ENCODE measurements at regions not wholly inside any gene's neighbourhood (a gene's known extent, or its start where the extent isn't known, plus 50 kb on each side); places are given as distances from the start of the nearest gene placed in this dataset.

DNA sequence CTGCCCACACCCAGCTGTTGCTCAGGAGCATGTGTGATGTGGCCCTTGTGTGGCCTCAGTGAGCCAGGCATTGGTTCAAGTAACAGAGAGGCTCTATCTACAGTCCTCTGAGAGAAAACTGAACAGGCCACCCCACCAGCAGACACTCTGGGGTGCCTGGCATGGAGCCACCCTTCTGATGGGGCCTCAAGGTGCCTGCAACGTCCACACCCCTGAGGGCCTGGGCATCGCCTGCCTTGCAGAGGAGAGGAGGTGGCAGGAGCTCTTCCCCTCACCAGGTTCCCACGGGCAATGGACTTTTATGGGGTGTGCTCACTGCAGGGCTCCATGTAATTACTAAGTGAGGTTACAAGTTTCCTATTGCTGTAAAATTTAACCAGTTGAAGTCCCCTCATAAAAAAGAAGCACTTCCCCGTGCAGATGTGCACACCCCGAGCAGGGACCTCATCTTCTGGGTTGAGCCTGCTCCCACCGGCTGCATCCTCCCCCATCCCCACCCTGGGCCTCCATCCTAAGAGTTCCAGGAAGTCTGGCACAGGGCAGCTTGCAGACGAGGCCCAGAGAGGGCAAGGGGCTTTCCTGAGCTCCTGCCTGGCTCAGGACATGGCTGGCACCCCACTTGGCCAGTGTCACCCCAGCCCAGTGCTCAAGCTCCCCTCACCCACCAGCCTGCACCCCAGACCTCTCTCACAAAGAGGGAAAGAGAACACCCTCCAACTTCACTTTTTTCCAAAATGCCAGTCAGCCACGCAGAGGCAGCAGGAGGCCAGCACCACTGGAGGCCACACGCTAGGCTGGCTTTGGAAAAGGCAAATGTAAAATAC is 270.4 kb upstream of the RTL1 start:
- no peak overlapping the region for H3K27ac ChIP-seq (ENCODE audit: low read depth, low read length)
- WGBS, 3 donors: 71 to 77% (median 72%) methylated on average over 9 of the region's 9 CpGs

DNA sequence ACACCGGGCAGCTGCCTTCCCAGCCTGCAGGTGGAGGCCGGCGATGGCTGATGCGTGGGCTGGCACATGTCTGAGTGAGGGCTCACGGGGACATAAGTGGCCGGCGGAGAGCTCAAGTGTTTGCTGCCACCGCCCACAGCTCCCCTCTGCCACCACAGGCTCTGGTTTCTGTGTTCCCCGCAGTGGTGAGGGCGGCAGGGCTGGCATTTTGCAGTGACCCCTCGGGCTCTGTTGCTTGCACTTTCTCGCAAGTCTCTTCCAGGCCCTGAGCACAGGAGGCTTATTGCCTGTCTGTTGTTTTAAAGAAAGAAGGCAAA is 271.0 kb upstream of the RTL1 start:
- H3K27ac ChIP-seq (ENCODE audit: low read depth, low read length): no peak overlapping the region
- WGBS, 3 donors: 86 to 95% (median 90%) methylated on average over 11 to 12 of the region's 12 CpGs

DNA sequence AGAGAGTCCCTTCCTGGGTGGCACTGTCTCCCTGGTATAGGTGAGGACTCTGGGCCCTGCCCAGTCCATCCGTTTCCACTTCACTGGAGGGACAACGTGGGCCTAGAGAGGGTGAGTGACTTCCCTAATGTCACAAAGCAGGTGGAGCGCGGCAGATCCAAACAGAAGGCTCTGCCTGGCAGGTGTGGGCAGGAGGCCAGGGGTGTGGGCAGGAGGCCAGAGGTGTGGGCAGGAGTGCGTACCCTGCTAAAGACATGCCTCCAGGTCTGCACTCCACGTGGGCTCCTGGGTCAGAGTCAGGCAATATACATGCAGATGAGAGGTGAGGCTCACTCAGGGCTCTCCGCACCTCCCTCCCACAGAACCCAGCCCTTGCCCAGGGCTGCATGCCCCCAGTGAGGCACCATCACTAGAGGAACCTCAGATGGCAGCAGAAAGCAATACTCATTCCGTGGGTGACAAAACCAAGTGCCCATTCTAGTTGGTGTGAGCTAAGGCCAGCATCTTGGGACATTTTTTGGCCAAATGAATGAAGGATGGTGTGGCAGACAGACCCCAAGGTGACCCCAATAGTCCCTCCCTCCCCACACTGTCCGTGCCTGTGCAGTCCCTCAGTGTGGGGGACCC is 271.6 kb upstream of the RTL1 start:
- 69 to 87% (median 80%) methylated on average over 9 of the region's 9 CpGs for WGBS, 3 donors
- H3K27ac ChIP-seq (ENCODE audit: low read depth, low read length): no peak overlapping the region

DNA sequence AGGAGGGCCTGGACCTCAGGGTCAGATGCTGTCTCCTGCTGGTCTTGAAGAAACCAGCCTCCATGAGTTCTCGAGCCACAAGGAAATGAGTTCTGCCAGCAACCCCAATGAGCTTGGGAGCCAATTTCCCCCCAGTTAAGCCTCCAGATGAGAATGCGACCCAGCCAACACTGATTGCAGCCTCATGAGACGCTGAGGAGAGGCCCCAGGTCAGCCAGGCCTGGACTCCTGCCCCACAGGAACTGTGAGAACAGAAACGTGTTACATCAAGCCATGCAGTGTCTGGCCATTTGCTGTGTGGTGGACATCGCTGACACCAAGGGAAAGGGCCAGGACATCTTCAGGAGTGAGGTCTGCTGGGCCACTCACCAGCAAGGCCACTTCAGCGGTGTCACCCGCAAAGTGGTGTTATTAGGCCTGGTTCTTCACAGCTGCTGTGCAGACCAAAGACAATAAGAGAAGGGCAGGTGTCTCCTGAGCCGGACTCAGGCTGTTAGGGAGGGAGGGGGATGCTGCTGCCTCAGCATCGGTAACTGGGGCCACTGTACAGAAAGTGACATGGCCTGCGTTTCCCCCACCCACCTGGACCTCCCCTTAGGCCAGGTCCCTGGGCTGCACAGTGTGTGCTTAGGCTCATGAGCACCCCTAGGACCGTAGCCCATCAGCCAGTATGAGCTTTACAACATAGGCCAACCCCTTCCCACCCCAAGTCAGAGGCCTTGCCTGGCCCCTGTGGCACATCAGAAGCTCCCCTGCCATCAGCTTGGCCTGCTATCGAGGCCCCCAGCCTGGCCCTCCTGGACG is 272.4 kb upstream of the RTL1 start:
- H3K27ac ChIP-seq (ENCODE audit: low read depth, low read length): no peak overlapping the region
- WGBS, 3 donors: 82 to 92% (median 89%) methylated on average over 13 of the region's 13 CpGs

DNA sequence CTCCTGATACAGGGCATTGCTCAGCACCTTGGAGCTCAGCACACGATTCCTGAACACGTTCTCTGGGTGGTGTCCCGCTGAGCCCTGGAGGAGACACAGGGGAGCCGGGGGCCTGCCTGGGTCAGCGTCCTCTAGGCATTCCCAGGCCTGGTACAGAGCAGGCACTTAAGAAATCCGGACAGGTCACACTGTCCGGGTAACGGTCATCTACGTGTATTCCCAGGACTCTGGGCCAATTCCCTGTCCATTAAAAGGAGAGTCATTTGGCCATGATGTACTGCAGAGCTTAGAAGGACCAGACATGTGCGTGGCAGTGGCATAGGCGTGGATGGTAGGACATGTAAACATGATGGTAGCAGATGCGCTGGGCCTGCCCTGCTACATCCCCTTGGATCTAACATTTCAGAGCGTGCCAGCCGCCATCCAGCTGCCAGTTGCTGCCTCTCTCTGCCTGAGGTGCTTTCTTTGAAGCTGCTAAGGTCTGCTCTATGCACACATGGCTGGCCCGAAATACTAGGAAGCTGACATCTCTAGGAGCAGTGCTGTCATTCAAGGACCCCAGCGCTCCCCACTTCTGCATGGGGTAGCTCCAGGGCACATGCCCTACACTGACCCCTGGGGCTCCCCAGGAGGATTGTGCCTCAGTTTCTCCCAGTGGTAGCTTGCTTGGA is 273.1 kb upstream of the RTL1 start:
- WGBS, 3 donors: 80 to 90% (median 88%) methylated on average over 16 of the region's 16 CpGs
- no peak overlapping the region for H3K27ac ChIP-seq (ENCODE audit: low read depth, low read length)

DNA sequence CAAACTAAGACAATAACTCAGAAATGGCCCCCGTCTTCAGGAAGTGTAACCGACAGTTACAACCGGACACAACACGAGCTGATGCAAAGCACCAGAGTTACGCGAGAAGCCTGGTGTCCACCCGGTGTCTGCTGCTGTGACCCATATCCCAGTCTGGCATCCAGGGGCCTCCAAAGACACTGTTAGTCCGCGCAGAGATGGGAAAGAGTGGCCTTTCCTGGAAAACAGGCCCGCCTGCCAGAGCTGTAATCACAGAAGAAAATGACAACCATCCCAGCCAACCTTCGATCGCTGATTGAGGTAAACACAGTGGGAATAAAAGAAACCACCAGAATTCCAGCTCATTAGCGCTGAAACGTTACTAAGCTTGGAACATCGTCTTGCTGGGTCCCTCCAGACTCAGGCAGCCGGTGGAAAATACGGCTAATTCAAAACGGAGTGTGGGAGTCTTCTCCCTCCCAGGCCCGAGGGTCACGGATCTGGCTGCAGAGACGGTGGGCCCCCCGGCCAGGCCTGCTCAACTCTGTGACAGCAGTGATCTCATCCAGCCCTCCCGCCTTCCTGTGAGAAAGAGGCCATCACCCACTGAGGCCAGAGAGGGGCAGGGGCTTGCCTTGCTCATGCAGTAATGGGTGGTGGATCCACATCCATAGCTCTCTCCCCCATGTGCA is 273.9 kb upstream of the RTL1 start:
- no peak overlapping the region for H3K27ac ChIP-seq (ENCODE audit: low read depth, low read length)
- 52 to 75% (median 65%) methylated on average over 23 of the region's 23 CpGs for WGBS, 3 donors

DNA sequence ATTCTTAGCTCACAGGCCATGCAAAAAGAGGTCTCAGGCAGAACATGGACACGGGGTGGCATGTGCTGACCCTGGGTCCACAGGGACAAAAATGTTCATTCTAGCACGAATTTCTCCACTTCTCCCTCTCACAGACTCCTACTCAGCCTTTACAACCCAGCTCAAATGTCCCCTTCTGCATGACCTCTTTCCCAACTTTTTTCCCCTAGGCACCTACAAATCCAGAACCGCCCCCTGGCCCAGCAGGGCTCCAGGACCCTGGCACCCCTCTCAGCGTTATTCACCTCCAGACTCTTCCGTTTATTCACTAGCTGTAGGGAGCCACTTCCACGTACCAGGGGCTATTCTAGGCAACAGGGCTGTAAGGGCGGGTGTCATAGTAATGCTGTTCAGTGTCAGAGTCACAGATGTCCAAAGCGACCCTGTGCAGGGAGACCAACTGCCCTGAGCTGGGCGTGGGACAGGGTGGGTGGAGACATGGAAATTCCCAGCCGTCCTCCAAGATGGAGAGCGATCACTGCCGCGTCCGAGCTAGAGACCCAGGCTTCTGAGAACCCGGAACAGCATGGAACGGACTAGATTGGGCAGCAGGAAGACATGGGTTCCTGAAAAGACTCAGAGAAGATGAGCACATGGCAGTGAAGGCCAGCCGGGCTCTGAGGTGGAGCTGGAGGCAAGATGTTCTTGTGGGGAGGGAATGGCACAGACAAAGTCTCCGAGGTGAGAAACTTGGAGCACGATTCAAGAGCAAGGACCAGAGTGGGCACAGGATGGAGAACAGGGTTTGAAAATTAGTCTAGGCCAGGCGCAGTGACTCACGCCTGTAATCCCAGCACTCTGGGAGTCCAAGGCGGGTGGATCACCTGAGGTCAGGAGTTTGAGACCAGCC is 274.9 kb upstream of the RTL1 start:
- H3K27ac ChIP-seq (ENCODE audit: low read depth, low read length): no peak overlapping the region
- WGBS, 3 donors: 89 to 91% (median 90%) methylated on average over 22 of the region's 22 CpGs

DNA sequence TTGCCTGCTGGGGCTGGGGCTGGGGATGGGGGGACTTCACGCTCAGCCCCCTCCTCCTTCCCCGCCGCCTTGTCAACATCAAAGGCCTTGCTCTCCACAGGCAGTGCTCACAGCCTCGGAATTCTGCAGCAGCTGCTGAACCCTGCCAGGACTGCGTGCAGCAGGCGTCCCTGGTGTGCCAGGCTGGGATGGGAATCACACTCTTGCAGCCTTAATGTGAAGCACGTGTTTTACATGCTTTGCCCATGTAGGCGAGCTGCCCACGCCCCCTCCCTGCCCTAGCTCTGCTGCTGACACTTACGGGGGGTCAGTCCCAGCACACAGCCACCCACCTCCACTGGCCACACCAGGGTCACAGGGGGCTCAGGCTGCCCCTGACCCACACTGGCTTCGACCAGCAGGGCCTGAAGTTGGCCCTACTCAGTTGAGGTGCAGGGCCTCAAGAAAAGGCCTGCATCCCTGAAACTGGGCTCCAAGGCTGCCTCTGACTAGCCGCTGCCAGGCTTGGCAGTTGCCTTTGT is 276.2 kb upstream of the RTL1 start:
- WGBS, 3 donors: 89 to 93% (median 90%) methylated on average over 12 of the region's 12 CpGs
- H3K27ac ChIP-seq (ENCODE audit: low read depth, low read length): no peak overlapping the region

DNA sequence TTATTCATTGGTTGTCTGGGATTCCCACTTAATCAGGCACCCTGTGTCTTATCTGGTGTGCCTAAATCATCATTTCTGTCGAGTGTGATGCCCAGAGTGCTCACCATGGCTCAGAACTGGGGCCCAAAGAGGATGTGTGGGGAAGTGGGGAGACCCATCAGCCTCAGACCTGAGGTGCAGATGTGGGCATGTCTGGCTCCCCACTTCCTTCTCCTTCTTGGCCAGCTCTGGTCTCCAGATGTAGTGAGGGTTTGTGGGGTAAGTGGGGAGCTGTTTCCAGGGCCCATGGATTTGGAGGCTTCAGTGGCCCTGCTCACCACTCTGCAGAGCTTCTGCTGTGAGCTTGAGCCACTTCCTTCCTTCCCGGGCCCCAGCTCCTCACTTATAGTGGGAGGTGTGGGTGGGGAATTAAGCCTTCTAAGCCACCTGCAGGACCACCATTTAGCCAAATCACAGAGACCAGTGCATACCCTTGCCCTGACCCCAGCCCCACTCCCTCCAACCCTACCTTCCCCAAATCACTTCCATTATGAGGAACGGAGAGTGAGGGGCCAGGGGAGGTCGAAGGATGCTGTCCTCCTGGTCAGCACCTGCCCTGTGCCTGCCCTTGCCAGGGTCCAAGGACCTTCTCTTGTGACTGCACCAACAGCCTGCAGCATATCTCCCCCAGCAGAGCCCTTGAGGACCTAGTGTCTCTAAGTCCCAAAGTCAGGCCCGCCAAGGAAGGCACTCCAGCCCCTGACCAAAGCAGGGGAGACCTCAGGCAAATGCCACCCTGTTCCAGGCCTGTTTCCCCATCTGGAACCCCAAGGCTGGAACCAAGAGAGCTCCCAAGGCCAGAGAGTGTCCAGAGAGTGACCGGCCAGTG is 278.2 kb upstream of the RTL1 start:
- 66 to 76% (median 70%) methylated on average over 6 of the region's 6 CpGs for WGBS, 3 donors
- no peak overlapping the region for H3K27ac ChIP-seq (ENCODE audit: low read depth, low read length)

DNA sequence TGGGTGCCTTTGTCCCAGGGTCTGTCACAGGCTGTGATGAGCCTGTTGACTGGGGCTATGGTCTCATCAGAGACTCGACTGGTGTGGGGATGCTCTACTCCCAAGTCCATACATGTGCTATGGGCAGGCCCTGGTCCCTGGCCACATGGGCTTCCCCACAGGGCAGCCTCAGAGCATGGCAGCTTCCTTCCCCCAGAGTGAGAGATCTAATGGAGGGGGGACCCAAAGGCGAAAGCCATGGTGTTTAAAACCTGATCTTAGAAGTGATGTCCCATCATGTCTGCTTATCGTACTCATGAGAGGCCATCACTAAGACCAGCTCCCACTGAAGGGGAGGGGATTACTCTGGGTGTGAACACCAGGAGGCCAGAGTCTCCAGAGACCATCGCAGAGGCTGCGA is 279.0 kb upstream of the RTL1 start:
- no peak overlapping the region for H3K27ac ChIP-seq (ENCODE audit: low read depth, low read length)
- WGBS, 3 donors: 73 to 83% (median 75%) methylated on average over 5 of the region's 5 CpGs

DNA sequence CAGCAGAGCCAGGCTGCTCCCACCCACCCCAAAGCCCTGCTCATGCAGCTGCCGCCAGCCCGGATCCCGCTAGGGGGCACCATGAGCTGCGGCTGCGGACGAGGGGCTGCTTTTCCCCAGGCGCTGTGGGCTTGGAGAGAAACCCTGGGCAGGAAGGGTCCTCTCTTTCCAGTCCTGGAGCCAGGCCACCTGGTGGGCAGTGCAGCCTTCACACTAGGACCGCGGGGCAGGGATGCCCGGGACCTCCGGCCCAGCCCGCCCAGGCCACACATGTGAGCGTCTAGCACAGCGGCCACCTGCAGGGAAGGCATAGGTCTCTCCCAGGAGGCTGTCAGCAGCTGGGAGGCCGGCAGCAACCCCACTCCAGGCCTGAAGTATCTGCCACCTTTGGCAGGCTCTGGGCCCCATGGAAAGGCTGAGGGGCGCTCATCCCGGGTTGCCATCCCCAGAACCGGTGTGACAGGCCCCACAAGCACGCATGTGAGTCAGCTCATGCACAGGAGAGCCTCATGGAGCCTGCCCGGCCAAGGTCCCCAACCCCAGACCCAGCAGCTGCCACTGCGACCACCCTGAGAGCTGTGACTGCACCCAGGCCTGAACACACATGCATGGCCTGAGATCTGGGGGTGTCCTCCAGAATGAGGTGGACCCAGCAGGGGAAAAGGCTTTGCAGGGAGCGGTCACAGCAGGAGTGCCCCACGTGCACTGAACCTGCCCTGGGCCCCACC is 280.0 kb upstream of the RTL1 start:
- WGBS, 3 donors: 44 to 78% (median 66%) methylated on average over 20 to 23 of the region's 23 CpGs
- H3K27ac ChIP-seq (ENCODE audit: low read depth, low read length): no peak overlapping the region

DNA sequence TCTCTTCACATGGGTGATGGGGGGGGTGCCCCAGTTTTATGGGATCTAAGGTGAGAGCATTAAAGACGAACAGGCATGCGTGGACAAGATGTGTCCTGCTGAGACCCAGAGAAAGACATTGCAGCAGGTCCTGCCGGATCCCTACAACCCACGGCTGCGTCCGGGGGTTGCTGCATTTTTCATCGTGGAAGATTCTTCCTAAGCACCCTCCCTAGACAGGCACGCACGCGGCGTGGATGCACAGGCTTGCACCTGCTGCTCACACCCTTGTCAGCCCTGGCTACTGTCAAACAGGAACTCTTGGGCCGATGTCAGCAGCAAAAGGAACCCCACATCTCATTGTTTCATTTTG is 280.6 kb upstream of the RTL1 start:
- 83 to 88% (median 86%) methylated on average over 12 of the region's 12 CpGs for WGBS, 3 donors
- H3K27ac ChIP-seq (ENCODE audit: low read depth, low read length): no peak overlapping the region

DNA sequence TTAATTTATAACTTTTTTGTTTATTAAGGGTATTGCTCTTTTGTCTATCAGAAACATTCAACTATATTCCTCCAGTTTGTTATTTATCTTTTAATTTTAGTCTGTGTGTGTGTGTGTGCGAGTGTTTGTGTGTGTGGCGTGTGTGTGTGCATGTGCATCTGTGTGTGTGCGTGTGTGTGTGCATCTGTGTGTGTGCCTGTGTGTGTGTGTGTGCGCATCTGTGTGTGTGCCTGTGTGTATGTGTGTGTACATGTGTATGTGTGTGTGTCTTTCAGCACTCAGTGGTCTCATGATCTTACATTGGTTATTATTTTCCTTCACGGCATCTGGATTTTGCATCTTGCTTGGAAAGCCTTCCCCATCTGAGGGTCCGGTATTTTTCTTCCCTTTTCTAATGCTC is 281.1 kb upstream of the RTL1 start:
- H3K27ac ChIP-seq (ENCODE audit: low read depth, low read length): no peak overlapping the region
- WGBS, 3 donors: 89 to 91% (median 90%) methylated on average over 6 of the region's 6 CpGs

DNA sequence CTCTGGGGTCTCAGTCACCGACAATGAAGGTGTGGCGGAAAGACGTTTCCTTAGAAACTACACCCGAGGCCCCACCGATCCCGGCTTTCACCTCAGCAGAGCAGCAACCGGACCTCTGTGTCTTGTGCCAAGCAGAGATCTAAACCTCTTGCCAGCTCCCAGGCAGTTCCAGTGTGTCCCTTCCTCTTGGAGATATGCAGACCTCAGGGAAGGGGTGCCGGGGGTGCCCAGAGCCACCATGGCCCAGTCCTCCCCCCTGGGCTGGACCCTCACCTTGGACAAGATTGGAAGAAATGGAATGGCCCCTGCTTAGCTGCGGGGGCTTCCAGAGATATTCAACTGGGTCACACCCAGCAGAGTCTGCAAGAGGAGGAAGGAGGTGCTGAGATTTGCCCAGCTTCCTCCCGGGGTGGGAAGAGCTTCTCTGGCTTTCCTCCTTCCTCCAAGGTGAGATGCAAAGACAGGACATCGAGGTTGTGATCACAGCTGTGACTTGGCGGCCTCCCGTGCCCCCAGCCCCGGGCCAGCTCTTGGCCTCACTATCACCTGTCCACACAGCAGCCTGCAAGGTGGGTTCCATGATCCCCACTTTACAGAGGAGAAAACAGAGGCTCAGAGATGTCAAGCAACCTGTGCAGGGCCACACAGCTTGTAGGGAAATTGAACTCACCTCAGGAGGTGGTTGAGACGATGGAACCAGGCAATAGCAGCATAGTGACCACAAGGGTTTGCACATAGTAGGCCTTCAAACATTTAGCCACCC is 281.7 kb upstream of the RTL1 start:
- 70 to 83% (median 78%) methylated on average over 15 of the region's 15 CpGs for WGBS, 3 donors
- H3K27ac ChIP-seq (ENCODE audit: low read depth, low read length): no peak overlapping the region

DNA sequence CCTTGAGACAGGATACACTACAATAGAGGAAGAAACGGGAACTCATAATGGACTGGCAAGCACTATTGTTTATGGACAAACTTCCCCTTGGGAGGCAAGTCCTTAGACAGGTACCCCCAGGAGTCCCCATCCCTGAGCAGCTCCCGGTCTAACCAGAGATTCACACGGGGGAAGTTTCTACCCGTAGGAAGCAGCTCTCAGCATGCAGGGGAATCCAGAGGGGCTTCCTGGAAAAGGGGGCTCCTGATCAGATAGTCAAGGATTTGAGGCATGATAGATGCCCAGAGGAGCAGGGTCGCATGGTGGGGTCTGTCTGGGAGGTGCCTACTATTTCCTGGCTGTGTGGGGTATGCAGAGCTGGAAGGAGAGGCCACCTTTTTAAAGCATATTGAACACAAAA is 282.4 kb upstream of the RTL1 start:
- no peak overlapping the region for H3K27ac ChIP-seq (ENCODE audit: low read depth, low read length)
- WGBS, 3 donors: 50 to 63% (median 55%) methylated on average over 5 of the region's 5 CpGs

Data from adipose tissue (tissue), 3 donors.